A549 (cell line): ENCODE measurements at regions not wholly inside any gene's neighbourhood (a gene's known extent, or its start where the extent isn't known, plus 50 kb on each side); places are given as distances from the start of the nearest gene placed in this dataset.

Experiments
- ATAC-seq, 2 experiments: fragments of 200-7000 bp in 1 of 2; fragments of >200 bp in 1 of 2; cut with Nextera tagmentation in 1 of 2; cut with Tn5 transposase in 1 of 2; 3 replicates each; pipeline versions ENCODE4 v1.8.0 to v1.9.1; 2018 to 2020; ENCODE audit warnings: mild to moderate bottlenecking in 1 of 2, moderate library complexity in 1 of 2
- CTCF ChIA-PET: fragments of 300-600 bp; sonication (Branson Sonifier 250); formaldehyde crosslinking; extraction: SDS; loops from one replicate; lab custom pipeline; 2021; ENCODE audit warnings: antibody characterized with exemption, inconsistent platforms; lab: Yijun Ruan, JAX
- POLR2A ChIA-PET: fragments of 350-600 bp; formaldehyde crosslinking; extraction: SDS; loops from one replicate; lab custom pipeline; 2021; ENCODE audit warnings: antibody characterized with exemption, inconsistent platforms; lab: Yijun Ruan, JAX
- DNase-seq, 2 experiments: peaks; one replicate each; pipeline versions ENCODE4 v3.0.0 to v3.0.0-alpha.2; 2011 to 2016; ENCODE audit warnings: low read depth in 1 of 2, low spot score in 1 of 2
- FAIRE-seq: peaks from 2 replicates; lab custom pipeline; 2011; peaks lifted over from hg19 to GRCh38; lab: Jason Lieb, UNC
- H3K27ac ChIP-seq, 2 experiments: fragments of >200 bp; sonication (Bioruptor Twin); formaldehyde crosslinking; 3 replicates each; pipeline ENCODE4 v1.5.1; 2016 to 2017
- H3K4me1 ChIP-seq: fragments of >200 bp; sonication (Bioruptor Twin); formaldehyde crosslinking; 3 replicates; pipeline ENCODE4 v1.6.1; 2016
- H3K4me2 ChIP-seq: fragments of >200 bp; sonication (Bioruptor Twin); formaldehyde crosslinking; 3 replicates; pipeline ENCODE4 v1.6.1; 2016
- H3K4me3 ChIP-seq: fragments of >200 bp; sonication (Bioruptor Twin); formaldehyde crosslinking; 3 replicates; pipeline ENCODE4 v1.5.1; 2016
- H3K9me3 ChIP-seq: fragments of >200 bp; sonication (Bioruptor Twin); formaldehyde crosslinking; 3 replicates; pipeline ENCODE4 v1.6.1; 2016
- BHLHE40 ChIP-seq: IDR thresholded peaks from 2 replicates; pipeline ENCODE4 v1.6.1; 2012; ENCODE audit warnings: low read depth, low read length, inconsistent platforms
- CBX2 ChIP-seq: fragments of 200-600 bp; sonication (generic); IDR thresholded peaks from 2 replicates; pipeline ENCODE4 v1.6.1; 2016; ENCODE audit warnings: low read depth, mild to moderate bottlenecking, borderline replicate concordance
- CEBPB ChIP-seq, 2 experiments: fragments of >200 bp in 1 of 2; sonication (Bioruptor Twin) in 1 of 2; formaldehyde crosslinking in 1 of 2; IDR thresholded peaks; 2 replicates each; pipeline ENCODE4 v1.6.1; 2012 to 2016
- CHD2 ChIP-seq: fragments of 150-350 bp; IDR thresholded peaks from 2 replicates; pipeline ENCODE4 v1.6.1; 2014; ENCODE audit warnings: low read length; ENCODE audit not compliant: partially characterized antibody
- EHMT2 ChIP-seq: fragments of 200-600 bp; sonication (generic); IDR thresholded peaks from 2 replicates; pipeline ENCODE4 v1.6.1; 2016; ENCODE audit warnings: antibody characterized with exemption, low read depth, mild to moderate bottlenecking, moderate library complexity
- FOXS1 ChIP-seq: fragments of 250-450 bp; sonication (Bioruptor Pico); IDR thresholded peaks from 2 replicates; pipeline ENCODE4 v1.5.0; 2020; ENCODE audit warnings: mild to moderate bottlenecking, moderate library complexity
- GATA3 ChIP-seq: IDR thresholded peaks from 2 replicates; pipeline ENCODE4 v1.6.1; 2012; ENCODE audit warnings: borderline replicate concordance
- HOXB13 ChIP-seq: fragments of 250-450 bp; sonication (Bioruptor Pico); IDR thresholded peaks from 2 replicates; pipeline ENCODE4 v1.5.0; 2020; ENCODE audit warnings: low read depth, mild to moderate bottlenecking, moderate library complexity
- HOXB5 ChIP-seq: fragments of 250-450 bp; sonication (Bioruptor Pico); IDR thresholded peaks from 2 replicates; pipeline ENCODE4 v1.5.0; 2020; ENCODE audit warnings: mild to moderate bottlenecking, moderate library complexity
- JUNB ChIP-seq: fragments of >200 bp; sonication (Bioruptor Twin); formaldehyde crosslinking; IDR thresholded peaks from 2 replicates; pipeline ENCODE4 v1.6.1; 2016
- MAZ ChIP-seq: fragments of 150-350 bp; IDR thresholded peaks from 2 replicates; pipeline ENCODE4 v1.6.1; 2014; ENCODE audit warnings: antibody characterized with exemption, low read depth, low read length, borderline replicate concordance
- POLR2A ChIP-seq: IDR thresholded peaks from 2 replicates; pipeline ENCODE4 v1.6.1; 2012; ENCODE audit warnings: mild to moderate bottlenecking, low read length
- RAD21 ChIP-seq, 2 experiments: fragments of >200 bp in 1 of 2; sonication (Bioruptor Twin) in 1 of 2; formaldehyde crosslinking in 1 of 2; IDR thresholded peaks in 1 of 2; conservative IDR thresholded peaks in 1 of 2; 2 replicates in 1 of 2; 3 replicates in 1 of 2; pipeline ENCODE4 v1.6.1; 2012 to 2018; ENCODE audit warnings: inconsistent platforms in 1 of 2
- TFCP2L1 ChIP-seq: fragments of 250-450 bp; sonication (Bioruptor Pico); IDR thresholded peaks from 2 replicates; pipeline ENCODE4 v1.5.0; 2021; ENCODE audit warnings: mild to moderate bottlenecking
- TP53 ChIP-seq: fragments of 250-450 bp; sonication (Bioruptor Pico); IDR thresholded peaks from 2 replicates; pipeline ENCODE4 v1.5.0; 2021; ENCODE audit warnings: mild to moderate bottlenecking, moderate library complexity
- ZC3H11A ChIP-seq: fragments of 450-650 bp; IDR thresholded peaks from 2 replicates; pipeline ENCODE4 v1.6.1; 2014; ENCODE audit warnings: antibody characterized with exemption, mild to moderate bottlenecking
- ZSCAN20 ChIP-seq: fragments of 250-450 bp; sonication (Bioruptor Pico); IDR thresholded peaks from 2 replicates; pipeline ENCODE4 v1.8.0; 2022; ENCODE audit warnings: mild to moderate bottlenecking, moderate library complexity
- WGBS: methylation state at CpG from one replicate; pipeline ENCODE4 v1.1.6; 2017; ENCODE audit errors: missing lambda C conversion rate; 5-methylcytosine and 5-hydroxymethylcytosine counted together
- TF ChIP-seq, protein P1 (sequence below): fragments of >200 bp; sonication (Bioruptor Twin); formaldehyde crosslinking; IDR thresholded peaks from 3 replicates; pipeline ENCODE4 v1.6.1; 2016
- TF ChIP-seq, protein P2 (sequence below): IDR thresholded peaks from 2 replicates; pipeline ENCODE4 v1.6.1; 2012; ENCODE audit warnings: low read depth, borderline replicate concordance

DNA sequence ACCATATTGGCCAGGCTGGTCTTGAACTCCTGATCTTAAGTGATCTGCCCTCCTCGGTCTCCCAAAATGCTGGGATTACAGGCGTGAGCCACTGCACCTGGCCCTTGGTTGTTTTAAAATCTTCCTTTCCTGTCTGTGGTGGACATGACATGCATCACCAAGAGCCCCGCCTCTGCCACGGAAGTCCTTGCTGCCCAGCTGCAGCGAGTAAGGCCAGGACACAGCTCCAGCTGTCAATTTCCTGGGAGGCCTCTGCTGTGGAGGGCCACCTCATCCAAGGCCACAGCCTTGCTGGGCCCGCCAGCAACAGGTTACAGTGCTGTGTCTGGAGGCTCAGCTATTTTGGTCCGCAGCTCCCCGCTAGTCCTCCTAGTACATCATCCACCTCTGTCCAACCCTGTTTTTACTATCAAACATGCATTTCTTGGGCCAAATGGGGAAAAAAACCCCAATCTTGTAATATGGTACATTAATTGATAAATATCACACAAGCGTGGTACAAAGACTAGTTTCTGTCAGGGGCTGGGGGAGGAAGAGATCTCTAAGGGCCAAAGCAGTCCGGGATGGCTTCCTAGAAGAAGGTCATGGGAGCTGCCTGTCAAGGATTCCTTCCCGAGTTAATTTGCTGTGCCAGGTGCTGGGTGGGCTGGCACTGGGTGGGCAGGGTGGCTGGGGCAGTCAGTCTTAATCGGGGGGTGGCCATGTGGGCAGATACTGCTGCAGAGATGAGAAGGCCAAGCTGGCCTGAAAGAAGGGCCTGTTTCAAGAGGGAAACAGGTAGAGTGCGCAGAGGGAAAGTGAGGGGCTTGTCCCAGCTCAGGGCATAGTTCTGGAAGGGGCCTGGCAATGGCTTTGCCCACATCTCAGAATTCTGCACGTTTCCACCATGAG, 100.5 kb downstream of the INHBB start:
- ATAC-seq (no peak), FAIRE-seq (no peak), DNase-seq (no peak)
- Histone ChIP-seq H3K4me2 (no peak overlapping the region), H3K27ac (no peak overlapping the region), H3K4me3 (no peak overlapping the region), H3K4me1 (no peaks in the 10 kb centered on the region; the same call in 2 of the 3 replicates), H3K9me3 (no peaks in the 10 kb centered on the region)
- WGBS: 80% methylated on average over 14 of the region's 14 CpGs
- TF ChIP-seq HOXB13 (CRISPR knock-in tag) (no peak), CHD2 (no peak), CEBPB (IDR thresholded peaks at IDR 0.05) (no peak), ZC3H11A (no peak), CBX2 (no peak), FOXS1 (CRISPR knock-in tag) (no peak), POLR2A (no peak), RAD21 (conservative IDR thresholded peaks at IDR 0.05 in 1 of 2, IDR thresholded peaks at IDR 0.05 in 1 of 2) (no peak)
- ChIA-PET CTCF (interaction anchor here (0.8 to 1.4 kb wide), 2 partner anchors 9 to 103 kb away, joined by 3 to 4 read pairs; no protein-coding TSS in a partner anchor), POLR2A (interaction anchor here (0.5 to 0.6 kb wide), 2 partner anchors 98 to 1153 kb away, joined by 3 to 7 read pairs; no protein-coding TSS in a partner anchor)

DNA sequence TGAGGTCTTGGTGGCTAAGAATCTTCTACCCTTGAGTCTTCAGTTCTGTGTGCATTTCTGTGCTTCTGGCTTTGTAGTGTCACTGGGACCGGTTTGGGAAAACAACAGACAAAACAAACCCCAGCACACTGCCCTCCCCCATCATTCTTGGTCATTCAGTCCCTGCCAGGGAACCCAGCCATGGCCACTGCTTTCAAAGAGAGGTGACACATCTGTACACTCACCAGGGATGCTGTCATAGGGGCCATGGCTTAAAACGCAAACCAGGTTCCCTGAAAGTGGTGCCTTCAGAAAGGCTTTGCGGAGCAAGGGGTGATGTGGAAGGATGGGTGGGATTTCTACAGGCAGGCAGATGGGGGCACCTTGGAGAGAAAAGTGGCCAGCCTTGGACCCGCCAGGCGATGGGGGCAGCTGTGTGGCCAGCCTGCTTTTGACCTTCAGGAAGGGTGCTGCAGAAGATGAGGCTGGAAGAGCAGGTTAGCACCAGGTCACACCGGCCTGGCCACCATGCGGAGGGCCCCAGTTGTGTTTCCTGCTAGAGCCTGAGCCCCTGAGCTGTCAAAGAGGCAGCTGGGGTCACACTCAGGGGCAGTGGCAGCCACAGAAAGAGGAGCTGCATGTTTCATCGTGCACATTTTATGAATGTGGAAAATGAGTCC, 101.3 kb downstream of the INHBB start:
- POLR2A ChIA-PET: interaction anchor here (0.6 kb wide), 1 partner anchor 1153 kb away, joined by 7 read pairs; no protein-coding TSS in a partner anchor
- Histone ChIP-seq H3K9me3 (no peaks in the 10 kb centered on the region), H3K4me3 (no peak overlapping the region), H3K4me1 (no peaks in the 10 kb centered on the region; the same call in 2 of the 3 replicates), H3K27ac (no peak overlapping the region), H3K4me2 (no peak overlapping the region)
- no peak for DNase-seq
- CTCF ChIA-PET: interaction anchor here (0.8 to 2.1 kb wide), 2 partner anchors 19 to 104 kb away, joined by 3 to 4 read pairs; no protein-coding TSS in a partner anchor
- no peak for FAIRE-seq
- WGBS: 79% methylated on average over 8 of the region's 8 CpGs
- no peak for ATAC-seq
- no peak for TF ChIP-seq FOXS1 (CRISPR knock-in tag)
- TF ChIP-seq, protein P1, sequence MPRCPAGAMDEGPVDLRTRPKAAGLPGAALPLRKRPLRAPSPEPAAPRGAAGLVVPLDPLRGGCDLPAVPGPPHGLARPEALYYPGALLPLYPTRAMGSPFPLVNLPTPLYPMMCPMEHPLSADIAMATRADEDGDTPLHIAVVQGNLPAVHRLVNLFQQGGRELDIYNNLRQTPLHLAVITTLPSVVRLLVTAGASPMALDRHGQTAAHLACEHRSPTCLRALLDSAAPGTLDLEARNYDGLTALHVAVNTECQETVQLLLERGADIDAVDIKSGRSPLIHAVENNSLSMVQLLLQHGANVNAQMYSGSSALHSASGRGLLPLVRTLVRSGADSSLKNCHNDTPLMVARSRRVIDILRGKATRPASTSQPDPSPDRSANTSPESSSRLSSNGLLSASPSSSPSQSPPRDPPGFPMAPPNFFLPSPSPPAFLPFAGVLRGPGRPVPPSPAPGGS: no peak

- no peak overlapping the region for H3K4me3 ChIP-seq
- FAIRE-seq (no peak), ATAC-seq (no peak), DNase-seq (no peak)
- H3K4me2 ChIP-seq: no peak overlapping the region
- H3K27ac ChIP-seq: no peak overlapping the region
- POLR2A ChIA-PET: no interaction called here
- CTCF ChIA-PET: interaction anchor here (0.9 to 2.5 kb wide), 4 partner anchors 10 to 105 kb away, joined by 3 to 9 read pairs (median 4); no protein-coding TSS in a partner anchor
- peaks cover 2% of the 10 kb centered on the region; the same call in 2 of the 3 replicates for H3K4me1 ChIP-seq
- no peaks in the 10 kb centered on the region for H3K9me3 ChIP-seq
- WGBS: 65% methylated on average over 6 of the region's 6 CpGs
- TF ChIP-seq, protein P2, sequence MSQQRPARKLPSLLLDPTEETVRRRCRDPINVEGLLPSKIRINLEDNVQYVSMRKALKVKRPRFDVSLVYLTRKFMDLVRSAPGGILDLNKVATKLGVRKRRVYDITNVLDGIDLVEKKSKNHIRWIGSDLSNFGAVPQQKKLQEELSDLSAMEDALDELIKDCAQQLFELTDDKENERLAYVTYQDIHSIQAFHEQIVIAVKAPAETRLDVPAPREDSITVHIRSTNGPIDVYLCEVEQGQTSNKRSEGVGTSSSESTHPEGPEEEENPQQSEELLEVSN: no peak
- TF ChIP-seq EHMT2: no peak
These were observed 102.5 kb downstream of the INHBB start for GRCh38 chr2:120448436-120448835.

- Histone ChIP-seq H3K4me1 (peaks cover 10% of the 10 kb centered on the region; the same call in 2 of the 3 replicates), H3K27ac (no peak overlapping the region), H3K9me3 (no peaks in the 10 kb centered on the region), H3K4me3 (no peak overlapping the region), H3K4me2 (no peak overlapping the region)
- WGBS: 78% methylated on average over 14 of the region's 15 CpGs
- FAIRE-seq (no peak), ATAC-seq (no peak), DNase-seq (no peak)
- POLR2A ChIA-PET: no interaction called here
- CTCF ChIA-PET: interaction anchor here (0.9 to 2.5 kb wide), 4 partner anchors 11 to 106 kb away, joined by 3 to 9 read pairs (median 4); no protein-coding TSS in a partner anchor
- TF ChIP-seq ZSCAN20 (CRISPR knock-in tag) (no peak), JUNB (no peak), GATA3 (no peak), CBX2 (no peak), TFCP2L1 (CRISPR knock-in tag) (no peak), BHLHE40 (no peak), HOXB5 (CRISPR knock-in tag) (no peak), MAZ (no peak), CEBPB (IDR thresholded peaks at IDR 0.05) (no peak), CHD2 (no peak), TP53 (CRISPR knock-in tag) (no peak)
- TF ChIP-seq, protein P2: no peak
These were observed 103.2 kb downstream of the INHBB start for GRCh38 chr2:120448961-120449810.
